HG03045 (cell line): ENCODE measurements at regions not wholly inside any gene's neighbourhood (a gene's known extent, or its start where the extent isn't known, plus 50 kb on each side); places are given as distances from the start of the nearest gene placed in this dataset.

ENCODE experiments used
- ATAC-seq: cut with Tn5 transposase; IDR thresholded peaks from one replicate; pipeline ENCODE4 v1.9.1; 2021; ENCODE audit warnings: mild to moderate bottlenecking, moderate library complexity; ENCODE audit not compliant: unreplicated experiment

DNA sequence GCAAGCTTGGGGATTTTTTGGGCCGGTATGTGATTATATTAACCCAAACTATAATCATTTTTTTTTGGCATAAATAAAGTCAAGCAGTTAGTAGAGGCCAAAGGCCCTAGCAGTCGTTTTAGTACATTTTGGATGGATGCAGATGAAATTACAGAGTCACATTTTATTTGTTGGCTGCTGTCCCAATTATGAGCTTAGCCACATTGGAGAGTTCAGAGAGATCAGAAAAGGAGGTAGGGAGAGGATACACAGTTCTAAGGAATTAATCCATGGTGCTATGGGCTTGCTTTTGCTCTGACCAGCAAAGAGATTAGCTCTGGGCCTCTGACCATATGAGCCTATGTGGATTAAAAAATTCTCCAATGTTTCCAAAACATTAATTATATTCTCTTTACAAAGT lies 395.1 kb downstream of the RAPGEF2 start:
- ATAC-seq, result no peak

- ATAC-seq, result no peak
Observed at GRCh38 chr4:159498446-159499115, 395.7 kb downstream of the RAPGEF2 start.

- ATAC-seq, result no peak
Observed at GRCh38 chr4:159500861-159501260, 398.0 kb downstream of the RAPGEF2 start.

GRCh38 chr4:159503236-159504008 lies 400.5 kb downstream of the RAPGEF2 start:
- ATAC-seq, result no peak

DNA sequence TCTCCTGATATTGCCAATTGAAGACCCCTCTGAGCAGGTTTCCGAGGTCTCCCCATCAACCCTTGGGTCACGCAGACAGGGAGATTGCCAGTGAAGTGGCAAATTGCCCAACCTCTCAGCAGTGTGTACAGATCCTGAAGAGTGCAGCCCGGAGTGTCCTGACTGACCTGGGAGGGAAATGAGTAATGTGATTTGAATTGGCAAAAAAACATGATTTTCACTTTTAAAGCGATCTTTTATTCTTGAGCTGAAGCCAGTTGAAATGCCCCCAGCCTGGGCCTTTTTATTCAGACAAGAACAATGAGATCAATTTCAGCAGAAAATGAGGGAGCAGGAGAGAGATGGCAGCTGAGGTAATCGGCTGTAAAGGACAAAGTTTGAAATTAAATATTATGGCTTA lies 401.8 kb downstream of the RAPGEF2 start:
- ATAC-seq, result no peak

- ATAC-seq, result no peak
Observed at GRCh38 chr4:159505266-159505975, 402.5 kb downstream of the RAPGEF2 start.

- no peak for ATAC-seq
Observed at GRCh38 chr4:159506801-159507517, 404.1 kb downstream of the RAPGEF2 start.

DNA sequence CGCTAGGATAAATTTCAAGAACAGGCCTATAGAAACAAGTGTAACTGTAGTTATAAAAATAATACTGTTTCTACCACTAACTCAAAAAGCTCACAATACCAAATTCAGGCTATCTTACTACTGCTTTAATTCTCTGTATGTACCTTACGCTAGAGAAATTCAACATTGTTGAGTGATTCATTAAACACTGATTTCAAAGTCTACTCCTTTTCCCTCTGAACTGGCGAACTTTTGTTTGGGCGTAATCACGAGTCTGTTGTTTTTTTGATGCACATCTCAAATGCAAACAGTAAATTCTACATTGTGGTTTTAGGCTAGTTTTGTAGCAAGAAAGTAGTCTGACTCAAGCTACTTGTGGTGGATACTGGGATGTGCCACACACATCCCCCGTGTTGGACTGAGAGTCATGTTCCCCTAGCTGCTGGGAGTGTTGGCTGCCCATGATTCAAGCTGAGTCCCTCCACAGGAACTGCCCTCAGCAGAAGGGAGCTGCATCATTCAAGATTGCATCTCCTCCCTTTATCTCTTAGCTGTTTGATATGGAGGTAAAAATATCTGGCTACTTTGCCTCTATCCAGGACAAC lies 406.1 kb downstream of the RAPGEF2 start:
- ATAC-seq, result no peak

DNA sequence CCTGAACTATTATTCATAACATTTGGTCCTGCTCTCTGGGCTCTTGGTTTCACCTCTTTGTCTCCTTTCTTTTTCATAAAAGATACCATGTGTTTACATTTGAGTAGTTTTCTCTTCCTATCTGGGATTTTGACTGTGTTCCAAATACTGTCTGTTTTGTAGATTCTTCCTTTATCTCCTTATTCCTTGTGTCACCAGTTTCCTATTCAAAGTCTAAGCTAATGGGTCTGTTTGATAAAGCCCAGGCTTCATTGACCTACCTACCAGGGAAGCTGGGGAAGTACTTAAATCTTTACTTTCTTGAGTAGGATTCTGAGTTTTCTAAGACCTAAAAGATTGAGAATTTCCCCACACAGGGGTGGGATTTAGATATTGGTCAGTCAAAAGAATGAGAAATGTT lies 409.5 kb downstream of the RAPGEF2 start:
- no peak for ATAC-seq

GRCh38 chr4:159515314-159516025 lies 412.6 kb downstream of the RAPGEF2 start:
- no peak for ATAC-seq

- no peak for ATAC-seq
Observed at GRCh38 chr4:159516556-159517140, 413.8 kb downstream of the RAPGEF2 start.

GRCh38 chr4:159520074-159520473 lies 417.2 kb downstream of the RAPGEF2 start:
- no peak for ATAC-seq

- no peak for ATAC-seq
Observed at GRCh38 chr4:159526172-159526571, 423.3 kb downstream of the RAPGEF2 start.

GRCh38 chr4:159534655-159535054 lies 431.8 kb downstream of the RAPGEF2 start:
- ATAC-seq, result no peak

GRCh38 chr4:159538556-159538955 lies 435.7 kb downstream of the RAPGEF2 start:
- no peak for ATAC-seq

- no peak for ATAC-seq
Observed at GRCh38 chr4:159540038-159540437, 437.2 kb downstream of the RAPGEF2 start.

GRCh38 chr4:159540501-159540900 lies 437.6 kb downstream of the RAPGEF2 start:
- no peak for ATAC-seq

DNA sequence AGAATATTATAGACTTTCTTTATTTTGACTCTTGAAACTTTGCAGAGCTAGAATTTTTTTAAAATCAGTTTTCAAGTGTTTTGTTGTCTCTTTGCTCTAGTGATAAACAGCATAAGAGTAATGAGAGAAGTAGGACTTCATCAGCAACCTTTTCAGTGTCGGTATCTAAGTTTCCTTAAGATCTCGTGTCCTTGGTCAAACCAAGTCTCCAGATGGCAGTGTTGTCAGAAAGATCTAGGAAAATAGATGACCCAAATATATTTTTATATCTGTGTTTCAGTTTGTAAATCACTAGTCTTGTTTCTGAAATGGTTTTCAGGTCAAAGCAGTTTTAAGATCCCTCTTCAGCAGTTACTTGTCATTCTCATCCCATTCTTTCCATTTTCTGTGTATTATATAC lies 438.3 kb downstream of the RAPGEF2 start:
- no peak for ATAC-seq

DNA sequence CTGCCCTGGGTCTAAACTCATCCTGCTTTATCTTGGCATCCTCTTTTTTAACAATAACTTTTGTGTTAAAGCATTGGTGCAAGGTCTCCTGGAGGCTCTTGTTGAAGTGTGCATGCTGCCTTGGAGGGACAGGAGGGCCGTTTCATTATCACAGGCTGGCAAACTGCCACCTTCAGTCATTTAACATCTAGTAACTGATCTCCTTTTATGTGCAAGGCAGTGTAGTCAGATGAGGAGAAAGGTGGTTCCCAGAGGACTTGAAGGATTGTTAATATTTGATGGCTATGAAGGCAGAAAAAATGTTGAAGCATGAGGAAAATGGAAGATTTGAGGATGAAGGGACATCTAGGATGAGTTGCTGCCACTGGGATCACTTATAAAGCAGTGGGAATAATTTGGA lies 439.4 kb downstream of the RAPGEF2 start:
- no peak for ATAC-seq

GRCh38 chr4:159543831-159544230 lies 441.0 kb downstream of the RAPGEF2 start:
- no peak for ATAC-seq
